ENCODE measurements at regions not wholly inside any gene's neighbourhood (a gene's known extent, or its start where the extent isn't known, plus 50 kb on each side); places are given as distances from the start of the nearest gene placed in this dataset.
"Not testable (repeated sequence)": the region's sequence is repeated elsewhere in the genome, so short reads cannot be mapped to it uniquely, and the experiment has no call there.

- DNase-seq, result no peak
Measured at GRCh38 chr4:186848437-186848836, 124.8 kb upstream of the FAT1 start.

- DNase-seq, result no peak
Measured at GRCh38 chr4:186851291-186852072, 127.8 kb upstream of the FAT1 start.

- DNase-seq, result no peak
Measured at GRCh38 chr4:186852073-186852420, 128.4 kb upstream of the FAT1 start.

- DNase-seq, result no peak
Measured at GRCh38 chr4:186852964-186853391, 129.3 kb upstream of the FAT1 start.

GRCh38 chr4:186854256-186854655, 130.6 kb upstream of the FAT1 start:
- no peak for DNase-seq

- no peak for DNase-seq
Measured at GRCh38 chr4:186855111-186855510, 131.5 kb upstream of the FAT1 start.

GRCh38 chr4:186857793-186858192, 134.1 kb upstream of the FAT1 start:
- DNase-seq, result no peak

- no peak for DNase-seq
Measured at GRCh38 chr4:186858355-186858754, 134.7 kb upstream of the FAT1 start.

- DNase-seq, result no peak
Measured at GRCh38 chr4:186859420-186859819, 135.8 kb upstream of the FAT1 start.

GRCh38 chr4:186861317-186861716, 137.7 kb upstream of the FAT1 start:
- no peak for DNase-seq

GRCh38 chr4:186871856-186872255, 148.2 kb upstream of the FAT1 start:
- DNase-seq, result no peak

- not testable (repeated sequence) for DNase-seq
Measured at GRCh38 chr4:186873095-186873494, 149.4 kb upstream of the FAT1 start.

- no peak for DNase-seq
Measured at GRCh38 chr4:186875476-186875875, 151.8 kb upstream of the FAT1 start.

- no peak for DNase-seq
Measured at GRCh38 chr4:186876961-186877626, 153.4 kb upstream of the FAT1 start.

GRCh38 chr4:186878203-186878776, 154.6 kb upstream of the FAT1 start:
- no peak for DNase-seq

- DNase-seq, result no peak
Measured at GRCh38 chr4:186881521-186882220, 158.0 kb upstream of the FAT1 start.

- no peak for DNase-seq
Measured at GRCh38 chr4:186882293-186882692, 158.6 kb upstream of the FAT1 start.

- no peak for DNase-seq
Measured at GRCh38 chr4:186885289-186885688, 161.6 kb upstream of the FAT1 start.

- no peak for DNase-seq
Measured at GRCh38 chr4:186886759-186887158, 163.1 kb upstream of the FAT1 start.

GRCh38 chr4:186887291-186887700, 163.6 kb upstream of the FAT1 start:
- DNase-seq, result no peak

GRCh38 chr4:186887752-186888151, 164.1 kb upstream of the FAT1 start:
- DNase-seq, result no peak

- no peak for DNase-seq
Measured at GRCh38 chr4:186889876-186890643, 166.4 kb upstream of the FAT1 start.

Data from NCI-H748 treated with DMSO at 0.1 percent for 48 hours (cell line).